BLaER1 (cell line): ENCODE measurements at regions not wholly inside any gene's neighbourhood (a gene's known extent, or its start where the extent isn't known, plus 50 kb on each side); places are given as distances from the start of the nearest gene placed in this dataset.

Experiments
- H3K27ac ChIP-seq: shearing (Covaris generic); formaldehyde crosslinking; 2 replicates; pipeline ENCODE4 v1.8.1; 2022
- H3K27me3 ChIP-seq: shearing (Covaris generic); formaldehyde crosslinking; 2 replicates; pipeline ENCODE4 v1.8.1; 2022
- H3K36me3 ChIP-seq: shearing (Covaris generic); formaldehyde crosslinking; 2 replicates; pipeline ENCODE4 v1.8.1; 2022
- H3K4me1 ChIP-seq: shearing (Covaris generic); formaldehyde crosslinking; 2 replicates; pipeline ENCODE4 v1.8.1; 2022
- H3K4me2 ChIP-seq: shearing (Covaris generic); formaldehyde crosslinking; 2 replicates; pipeline ENCODE4 v1.8.1; 2022
- H3K4me3 ChIP-seq: shearing (Covaris generic); formaldehyde crosslinking; 2 replicates; pipeline ENCODE4 v1.8.1; 2022
- H3K9ac ChIP-seq: shearing (Covaris generic); formaldehyde crosslinking; 2 replicates; pipeline ENCODE4 v1.8.1; 2022
- H3K9me3 ChIP-seq: shearing (Covaris generic); formaldehyde crosslinking; 2 replicates; pipeline ENCODE4 v1.8.1; 2022
- H4K20me1 ChIP-seq: shearing (Covaris generic); formaldehyde crosslinking; 2 replicates; pipeline ENCODE4 v1.8.1; 2022
- Cebpa-rat ChIP-seq: shearing (Covaris generic); IDR thresholded peaks from 2 replicates; pipeline ENCODE4 v1.8.1; 2022

- Histone ChIP-seq H3K9me3 (no peaks in the 10 kb centered on the region), H3K27ac (no peak overlapping the region), H3K9ac (no peak overlapping the region), H3K4me1 (no peaks in the 10 kb centered on the region), H3K4me3 (no peak overlapping the region), H3K4me2 (no peak overlapping the region), H4K20me1 (no peaks in the 10 kb centered on the region), H3K27me3 (peaks cover 31% of the 10 kb centered on the region), H3K36me3 (no peaks in the 10 kb centered on the region)
- no peak for TF ChIP-seq Cebpa-rat
Measured at GRCh38 chr11:116504541-116505297, 268.1 kb downstream of the BUD13 start.

GRCh38 chr11:116503216-116504160 lies 269.3 kb downstream of the BUD13 start:
- Histone ChIP-seq H3K27me3 (peaks cover 42% of the 10 kb centered on the region), H3K9me3 (no peaks in the 10 kb centered on the region), H3K4me2 (no peak overlapping the region), H3K4me1 (no peaks in the 10 kb centered on the region), H3K36me3 (no peaks in the 10 kb centered on the region), H3K27ac (no peak overlapping the region), H3K4me3 (no peak overlapping the region), H3K9ac (no peak overlapping the region), H4K20me1 (no peaks in the 10 kb centered on the region)
- no peak for TF ChIP-seq Cebpa-rat

- Histone ChIP-seq H3K9ac (no peak overlapping the region), H3K4me2 (no peak overlapping the region), H3K4me1 (no peaks in the 10 kb centered on the region), H4K20me1 (no peaks in the 10 kb centered on the region), H3K27ac (no peak overlapping the region), H3K36me3 (no peaks in the 10 kb centered on the region), H3K9me3 (no peaks in the 10 kb centered on the region), H3K27me3 (peaks cover 42% of the 10 kb centered on the region), H3K4me3 (no peak overlapping the region)
- TF ChIP-seq Cebpa-rat = no peak
Measured at GRCh38 chr11:116502641-116503061, 270.1 kb downstream of the BUD13 start.

- TF ChIP-seq Cebpa-rat = no peak
- H3K4me3 ChIP-seq = no peak overlapping the region
- H3K9me3 ChIP-seq = no peaks in the 10 kb centered on the region
- H4K20me1 ChIP-seq = no peaks in the 10 kb centered on the region
- H3K9ac ChIP-seq = no peak overlapping the region
- H3K27ac ChIP-seq = no peak overlapping the region
- H3K4me1 ChIP-seq = no peaks in the 10 kb centered on the region
- H3K36me3 ChIP-seq = no peaks in the 10 kb centered on the region
- H3K4me2 ChIP-seq = no peak overlapping the region
- H3K27me3 ChIP-seq = peaks cover 42% of the 10 kb centered on the region
Measured at GRCh38 chr11:116501728-116502127, 271.1 kb downstream of the BUD13 start.

- no peak for TF ChIP-seq Cebpa-rat
- no peak overlapping the region for H3K27ac ChIP-seq
- no peaks in the 10 kb centered on the region for H4K20me1 ChIP-seq
- no peaks in the 10 kb centered on the region for H3K36me3 ChIP-seq
- no peaks in the 10 kb centered on the region for H3K4me1 ChIP-seq
- H3K4me3 ChIP-seq = no peak overlapping the region
- H3K27me3 ChIP-seq = peaks cover 42% of the 10 kb centered on the region
- H3K4me2 ChIP-seq = no peak overlapping the region
- H3K9ac ChIP-seq = no peak overlapping the region
- no peaks in the 10 kb centered on the region for H3K9me3 ChIP-seq
Measured at GRCh38 chr11:116500947-116501602, 271.7 kb downstream of the BUD13 start.

- H3K4me3 ChIP-seq = no peak overlapping the region
- H3K27me3 ChIP-seq = peaks cover 42% of the 10 kb centered on the region
- no peak overlapping the region for H3K4me2 ChIP-seq
- H3K36me3 ChIP-seq = no peaks in the 10 kb centered on the region
- H3K9ac ChIP-seq = no peak overlapping the region
- no peaks in the 10 kb centered on the region for H3K4me1 ChIP-seq
- no peaks in the 10 kb centered on the region for H3K9me3 ChIP-seq
- no peaks in the 10 kb centered on the region for H4K20me1 ChIP-seq
- no peak for TF ChIP-seq Cebpa-rat
- H3K27ac ChIP-seq = no peak overlapping the region
Measured at GRCh38 chr11:116500026-116500946, 272.5 kb downstream of the BUD13 start.

GRCh38 chr11:116499396-116500003 lies 273.3 kb downstream of the BUD13 start:
- no peak overlapping the region for H3K27ac ChIP-seq
- H4K20me1 ChIP-seq = no peaks in the 10 kb centered on the region
- H3K9me3 ChIP-seq = no peaks in the 10 kb centered on the region
- H3K27me3 ChIP-seq = peaks cover 42% of the 10 kb centered on the region
- H3K9ac ChIP-seq = no peak overlapping the region
- TF ChIP-seq Cebpa-rat = no peak
- no peaks in the 10 kb centered on the region for H3K36me3 ChIP-seq
- H3K4me3 ChIP-seq = no peak overlapping the region
- no peaks in the 10 kb centered on the region for H3K4me1 ChIP-seq
- H3K4me2 ChIP-seq = no peak overlapping the region

- Histone ChIP-seq H3K27ac (no peak overlapping the region), H3K4me1 (no peaks in the 10 kb centered on the region), H3K9me3 (no peaks in the 10 kb centered on the region), H3K4me2 (no peak overlapping the region), H3K36me3 (no peaks in the 10 kb centered on the region), H3K27me3 (peaks cover 42% of the 10 kb centered on the region), H4K20me1 (no peaks in the 10 kb centered on the region), H3K9ac (no peak overlapping the region), H3K4me3 (no peak overlapping the region)
- TF ChIP-seq Cebpa-rat = no peak
Measured at GRCh38 chr11:116498161-116498560, 274.6 kb downstream of the BUD13 start.

- Histone ChIP-seq H3K4me2 (no peak overlapping the region), H3K27me3 (no peaks in the 10 kb centered on the region), H3K36me3 (no peaks in the 10 kb centered on the region), H4K20me1 (no peaks in the 10 kb centered on the region), H3K27ac (no peak overlapping the region), H3K9me3 (no peaks in the 10 kb centered on the region), H3K9ac (no peak overlapping the region), H3K4me1 (no peaks in the 10 kb centered on the region), H3K4me3 (no peak overlapping the region)
- TF ChIP-seq Cebpa-rat = no peak
Measured at GRCh38 chr11:116492600-116492999, 280.2 kb downstream of the BUD13 start.
